ENCODE measurements at regions not wholly inside any gene's neighbourhood (a gene's known extent, or its start where the extent isn't known, plus 50 kb on each side); places are given as distances from the start of the nearest gene placed in this dataset.

GRCh38 chr7:54810401-54810800 is 51.4 kb upstream of the SEC61G start:
- no peaks in the 10 kb centered on the region for H3K4me1 ChIP-seq (ENCODE audit: insufficient read depth, low read length)
- no peaks in the 10 kb centered on the region for H3K9me3 ChIP-seq (ENCODE audit: control insufficient read depth, insufficient read depth, low read length)
- no peaks in the 10 kb centered on the region for H3K36me3 ChIP-seq (ENCODE audit: insufficient read depth, low read length)
- H3K9ac ChIP-seq (ENCODE audit: low read depth, low read length), result no peak overlapping the region

- H3K9ac ChIP-seq (ENCODE audit: low read depth, low read length), result no peak overlapping the region
- H3K36me3 ChIP-seq (ENCODE audit: insufficient read depth, low read length), result no peaks in the 10 kb centered on the region
These were observed 52.2 kb upstream of the SEC61G start for GRCh38 chr7:54811041-54811845.

GRCh38 chr7:54811846-54812254 is 52.8 kb upstream of the SEC61G start:
- no peaks in the 10 kb centered on the region for H3K9me3 ChIP-seq (ENCODE audit: control insufficient read depth, insufficient read depth, low read length)
- H3K36me3 ChIP-seq (ENCODE audit: insufficient read depth, low read length), result no peaks in the 10 kb centered on the region
- no peak overlapping the region for H3K9ac ChIP-seq (ENCODE audit: low read depth, low read length)
- H3K4me1 ChIP-seq (ENCODE audit: insufficient read depth, low read length), result no peaks in the 10 kb centered on the region

More at GRCh38 chr7:54811041-54811845, 52.2 kb upstream of the SEC61G start:
- Histone ChIP-seq H3K4me1 (ENCODE audit: insufficient read depth, low read length) (no peaks in the 10 kb centered on the region), H3K9me3 (ENCODE audit: control insufficient read depth, insufficient read depth, low read length) (no peaks in the 10 kb centered on the region)

- Histone ChIP-seq H3K9ac (ENCODE audit: low read depth, low read length) (no peak overlapping the region), H3K36me3 (ENCODE audit: insufficient read depth, low read length) (no peaks in the 10 kb centered on the region), H3K9me3 (ENCODE audit: control insufficient read depth, insufficient read depth, low read length) (no peaks in the 10 kb centered on the region), H3K4me1 (ENCODE audit: insufficient read depth, low read length) (no peaks in the 10 kb centered on the region)
These were observed 53.8 kb upstream of the SEC61G start for GRCh38 chr7:54812756-54813322.

GRCh38 chr7:54813398-54813797 is 54.4 kb upstream of the SEC61G start:
- Histone ChIP-seq H3K9ac (ENCODE audit: low read depth, low read length) (no peak overlapping the region), H3K9me3 (ENCODE audit: control insufficient read depth, insufficient read depth, low read length) (no peaks in the 10 kb centered on the region), H3K4me1 (ENCODE audit: insufficient read depth, low read length) (no peaks in the 10 kb centered on the region), H3K36me3 (ENCODE audit: insufficient read depth, low read length) (no peaks in the 10 kb centered on the region)

- Histone ChIP-seq H3K36me3 (ENCODE audit: insufficient read depth, low read length) (no peaks in the 10 kb centered on the region), H3K9ac (ENCODE audit: low read depth, low read length) (no peak overlapping the region), H3K9me3 (ENCODE audit: control insufficient read depth, insufficient read depth, low read length) (no peaks in the 10 kb centered on the region), H3K4me1 (ENCODE audit: insufficient read depth, low read length) (no peaks in the 10 kb centered on the region)
These were observed 55.4 kb upstream of the SEC61G start for GRCh38 chr7:54814401-54814800.

GRCh38 chr7:54817152-54817551 is 58.1 kb upstream of the SEC61G start:
- Histone ChIP-seq H3K4me1 (ENCODE audit: insufficient read depth, low read length) (no peaks in the 10 kb centered on the region), H3K9me3 (ENCODE audit: control insufficient read depth, insufficient read depth, low read length) (no peaks in the 10 kb centered on the region), H3K9ac (ENCODE audit: low read depth, low read length) (no peak overlapping the region), H3K36me3 (ENCODE audit: insufficient read depth, low read length) (no peaks in the 10 kb centered on the region; the same call in 1 of the 2 replicates)

- no peaks in the 10 kb centered on the region; the same call in 1 of the 2 replicates for H3K9me3 ChIP-seq (ENCODE audit: control insufficient read depth, insufficient read depth, low read length)
- no peaks in the 10 kb centered on the region for H3K4me1 ChIP-seq (ENCODE audit: insufficient read depth, low read length)
- H3K36me3 ChIP-seq (ENCODE audit: insufficient read depth, low read length), result no peaks in the 10 kb centered on the region; the same call in 1 of the 2 replicates
- H3K9ac ChIP-seq (ENCODE audit: low read depth, low read length), result no peak overlapping the region
These were observed 64.8 kb upstream of the SEC61G start for GRCh38 chr7:54823776-54824175.

GRCh38 chr7:54824655-54825054 is 65.6 kb upstream of the SEC61G start:
- Histone ChIP-seq H3K36me3 (ENCODE audit: insufficient read depth, low read length) (no peaks in the 10 kb centered on the region; the same call in 1 of the 2 replicates), H3K9me3 (ENCODE audit: control insufficient read depth, insufficient read depth, low read length) (no peaks in the 10 kb centered on the region; the same call in 1 of the 2 replicates), H3K9ac (ENCODE audit: low read depth, low read length) (no peak overlapping the region), H3K4me1 (ENCODE audit: insufficient read depth, low read length) (no peaks in the 10 kb centered on the region)

GRCh38 chr7:54825368-54825767 is 66.4 kb upstream of the SEC61G start:
- Histone ChIP-seq H3K9ac (ENCODE audit: low read depth, low read length) (no peak overlapping the region), H3K4me1 (ENCODE audit: insufficient read depth, low read length) (no peaks in the 10 kb centered on the region), H3K36me3 (ENCODE audit: insufficient read depth, low read length) (no peaks in the 10 kb centered on the region), H3K9me3 (ENCODE audit: control insufficient read depth, insufficient read depth, low read length) (no peaks in the 10 kb centered on the region; the same call in 1 of the 2 replicates)

GRCh38 chr7:54827734-54828133 is 68.7 kb upstream of the SEC61G start:
- H3K36me3 ChIP-seq (ENCODE audit: insufficient read depth, low read length), result no peaks in the 10 kb centered on the region
- no peaks in the 10 kb centered on the region for H3K4me1 ChIP-seq (ENCODE audit: insufficient read depth, low read length)
- H3K9me3 ChIP-seq (ENCODE audit: control insufficient read depth, insufficient read depth, low read length), result no peaks in the 10 kb centered on the region; the same call in 1 of the 2 replicates
- no peak overlapping the region for H3K9ac ChIP-seq (ENCODE audit: low read depth, low read length)

- H3K36me3 ChIP-seq (ENCODE audit: insufficient read depth, low read length), result no peaks in the 10 kb centered on the region
- no peaks in the 10 kb centered on the region for H3K4me1 ChIP-seq (ENCODE audit: insufficient read depth, low read length)
- no peaks in the 10 kb centered on the region; the same call in 1 of the 2 replicates for H3K9me3 ChIP-seq (ENCODE audit: control insufficient read depth, insufficient read depth, low read length)
- H3K9ac ChIP-seq (ENCODE audit: low read depth, low read length), result no peak overlapping the region
These were observed 72.1 kb upstream of the SEC61G start for GRCh38 chr7:54831046-54831643.

- Histone ChIP-seq H3K36me3 (ENCODE audit: insufficient read depth, low read length) (no peaks in the 10 kb centered on the region), H3K4me1 (ENCODE audit: insufficient read depth, low read length) (no peaks in the 10 kb centered on the region), H3K9ac (ENCODE audit: low read depth, low read length) (no peak overlapping the region), H3K9me3 (ENCODE audit: control insufficient read depth, insufficient read depth, low read length) (no peaks in the 10 kb centered on the region; the same call in 1 of the 2 replicates)
These were observed 72.7 kb upstream of the SEC61G start for GRCh38 chr7:54831644-54832095.

- Histone ChIP-seq H3K9me3 (ENCODE audit: control insufficient read depth, insufficient read depth, low read length) (no peaks in the 10 kb centered on the region), H3K36me3 (ENCODE audit: insufficient read depth, low read length) (no peaks in the 10 kb centered on the region), H3K9ac (ENCODE audit: low read depth, low read length) (no peak overlapping the region), H3K4me1 (ENCODE audit: insufficient read depth, low read length) (no peaks in the 10 kb centered on the region)
These were observed 74.0 kb upstream of the SEC61G start for GRCh38 chr7:54833001-54833467.
